GM21786 (cell line): ENCODE measurements at regions not wholly inside any gene's neighbourhood (a gene's known extent, or its start where the extent isn't known, plus 50 kb on each side); places are given as distances from the start of the nearest gene placed in this dataset.

Source experiments
- ATAC-seq: cut with Tn5 transposase; IDR thresholded peaks from one replicate; pipeline ENCODE4 v1.9.1; 2021; ENCODE audit not compliant: unreplicated experiment

DNA sequence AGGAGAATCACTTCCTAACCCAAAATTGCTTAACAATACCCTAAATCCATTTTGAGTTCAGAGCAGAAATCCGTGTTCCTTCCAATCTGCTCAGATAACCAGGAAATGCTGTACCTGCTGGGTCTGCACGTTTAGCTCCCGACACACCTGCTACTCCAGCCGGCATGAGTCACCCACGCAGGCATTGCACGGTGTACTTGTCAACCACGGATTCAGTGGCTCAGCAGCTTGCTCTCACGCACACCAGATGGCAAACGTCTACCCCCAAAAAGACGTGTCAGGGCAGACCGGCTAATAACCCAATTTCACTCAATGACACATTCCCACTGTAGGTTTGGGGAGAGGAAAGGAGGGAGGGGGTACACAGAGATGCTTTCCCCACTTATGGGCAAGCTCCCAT, 468.1 kb downstream of the SOX9 start:
- no peak for ATAC-seq

DNA sequence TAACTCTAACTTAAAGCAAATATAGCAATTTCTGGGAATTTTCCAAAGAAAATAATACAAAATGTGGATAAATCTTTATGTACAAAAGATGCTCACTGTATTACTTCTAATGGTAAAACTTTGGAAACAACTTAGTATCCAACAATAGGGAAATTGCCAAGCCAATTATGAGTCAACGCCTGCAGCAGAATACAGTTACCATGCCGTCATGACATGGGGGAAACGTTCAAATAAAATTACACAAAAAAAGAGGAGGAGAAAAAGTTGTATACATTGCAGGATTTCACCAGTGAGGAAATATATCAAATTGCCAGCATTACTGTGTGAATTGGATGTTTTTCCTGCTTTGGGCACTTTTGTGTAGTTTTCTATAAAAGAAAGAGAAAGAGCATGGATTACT, 469.6 kb downstream of the SOX9 start:
- no peak for ATAC-seq

DNA sequence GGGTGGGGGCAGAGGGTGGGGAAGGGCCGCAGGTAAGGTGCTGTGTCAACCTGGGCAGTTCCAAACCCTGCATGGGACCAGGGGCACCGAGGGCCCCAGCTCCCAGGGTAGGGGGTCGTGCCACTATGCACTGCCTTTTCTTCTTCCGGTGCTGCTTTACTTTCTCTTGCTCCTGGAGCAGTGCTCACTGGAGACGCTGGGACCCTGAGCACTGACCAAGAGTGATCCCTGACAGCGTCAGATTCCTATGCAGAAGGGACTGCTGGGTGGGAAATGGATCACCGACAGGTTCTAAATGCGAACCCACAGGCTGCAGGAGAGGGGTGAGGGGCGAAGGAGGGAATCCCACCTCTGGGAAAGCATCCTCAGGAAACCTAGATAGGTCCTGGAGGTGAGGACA, 470.1 kb downstream of the SOX9 start:
- no peak for ATAC-seq

DNA sequence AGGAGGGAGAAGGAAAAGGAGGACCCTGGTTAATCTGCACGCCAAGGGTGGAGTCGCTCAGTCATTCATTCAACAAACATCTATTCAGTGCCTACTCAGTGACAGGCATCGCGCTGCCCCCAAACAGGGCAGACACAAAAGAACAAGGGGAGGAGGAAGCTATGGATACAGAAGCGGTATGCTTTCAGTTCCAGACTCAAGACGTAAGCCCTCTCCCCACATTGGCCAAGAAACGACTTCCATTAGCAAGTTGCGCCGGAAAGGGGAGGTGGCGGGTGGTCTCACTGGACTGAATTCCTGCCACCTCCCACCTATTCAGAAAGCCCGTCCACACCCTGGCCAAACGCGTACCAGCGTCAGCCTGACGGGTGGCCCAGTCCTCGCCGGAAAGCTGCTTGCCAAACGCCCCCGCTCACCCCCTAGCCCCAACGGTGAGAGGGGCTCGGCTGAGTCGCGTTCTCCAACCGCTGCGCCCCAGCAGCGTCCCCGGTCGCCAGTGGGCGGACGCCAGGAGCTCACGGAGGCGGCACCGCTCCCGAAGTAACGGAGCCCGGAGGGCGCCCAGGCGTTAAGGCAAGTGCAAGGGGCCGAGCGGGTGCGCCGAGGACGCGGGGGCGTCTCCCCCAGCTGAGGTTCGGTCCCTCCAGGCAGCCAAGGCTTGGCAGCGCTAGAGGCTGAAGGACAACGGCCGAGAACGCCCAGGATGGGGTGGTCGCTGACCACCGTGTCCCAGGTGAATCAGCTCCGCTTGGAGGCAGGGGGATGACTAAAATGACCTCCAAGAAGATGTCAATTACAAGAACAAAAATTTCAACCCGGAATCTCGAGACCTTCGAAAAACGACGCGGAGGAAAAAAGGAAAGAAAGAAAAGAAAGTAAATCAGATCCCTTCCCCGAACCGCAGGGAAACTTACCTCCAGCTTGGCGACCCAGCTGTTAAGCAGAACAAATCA, 470.7 kb downstream of the SOX9 start:
- no peak for ATAC-seq

DNA sequence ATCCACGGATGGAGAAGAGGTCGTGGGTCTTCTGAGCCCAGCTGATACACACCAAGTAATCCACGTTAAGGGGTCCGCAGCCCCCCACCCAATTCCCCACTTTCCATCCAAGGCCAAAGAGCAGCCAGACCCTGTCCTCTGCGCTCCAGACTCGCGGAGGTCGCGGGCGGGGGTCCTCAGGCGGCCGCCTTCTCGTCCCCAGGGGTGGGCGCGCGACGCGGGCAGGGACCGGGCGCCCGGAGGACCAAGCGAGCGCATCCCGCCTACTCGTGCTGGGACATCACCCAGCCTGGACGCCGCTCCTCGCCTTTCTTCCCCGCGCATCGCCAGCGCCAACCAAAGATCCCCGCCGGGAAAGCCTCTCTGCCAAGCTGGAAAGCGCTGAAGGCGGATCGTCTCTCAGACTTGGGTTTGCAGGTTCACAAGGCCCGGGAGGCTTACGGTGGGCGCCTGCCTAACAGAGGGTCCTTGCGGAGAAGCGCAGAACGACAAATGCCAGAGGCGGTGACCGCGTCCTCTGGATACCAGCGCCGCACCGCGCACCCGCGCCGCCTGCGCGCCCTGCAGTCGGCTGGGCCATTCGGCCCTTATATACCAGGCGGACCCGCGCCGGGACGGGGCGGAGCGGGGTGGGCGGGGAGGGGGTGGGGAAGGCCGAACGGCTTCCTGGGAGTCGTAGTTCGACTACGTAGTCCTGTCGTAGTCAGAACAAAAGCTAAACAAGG, 471.6 kb downstream of the SOX9 start:
- ATAC-seq, result peak; percentile 54

DNA sequence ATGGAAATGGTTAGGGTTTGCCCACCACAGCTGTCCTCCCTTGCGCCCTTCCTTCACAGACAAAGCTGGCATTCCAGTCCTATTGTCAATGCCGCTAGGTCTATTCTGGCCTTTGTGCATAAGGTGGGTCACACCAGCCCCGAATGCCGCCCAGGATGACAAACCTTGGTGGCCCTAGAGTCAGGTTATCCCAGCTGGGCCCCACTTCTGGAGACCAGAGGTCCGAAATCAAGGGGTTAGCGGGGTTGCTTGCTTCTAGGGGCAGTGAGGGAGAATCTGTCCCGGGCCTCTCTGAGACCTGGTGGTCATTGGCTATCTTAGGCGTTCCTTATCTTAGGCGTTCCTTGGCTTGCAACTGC, 472.1 kb downstream of the SOX9 start:
- ATAC-seq, result no peak

DNA sequence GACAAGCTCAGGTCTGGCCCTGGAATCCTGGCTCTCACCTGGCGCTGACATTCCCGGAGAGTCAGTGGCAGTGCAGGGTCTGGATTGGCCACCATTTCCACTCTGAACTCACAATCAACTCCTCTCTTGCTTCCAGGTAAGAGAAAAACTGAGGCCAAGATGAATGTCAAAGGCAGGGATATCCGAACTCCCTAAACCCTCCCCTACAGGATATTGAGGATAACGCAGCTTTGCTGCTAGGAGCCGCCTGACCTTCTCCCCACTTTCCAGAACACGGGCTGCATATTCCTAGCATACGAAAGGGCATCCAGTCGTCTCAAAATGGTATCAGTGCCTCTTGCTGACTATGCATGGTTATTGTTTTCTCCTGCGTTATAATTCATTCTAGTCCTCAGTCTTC, 473.4 kb downstream of the SOX9 start:
- no peak for ATAC-seq
